Glutamatergic neuron (in vitro differentiated cells): ENCODE measurements at regions not wholly inside any gene's neighbourhood (a gene's known extent, or its start where the extent isn't known, plus 50 kb on each side); places are given as distances from the start of the nearest gene placed in this dataset.

Experiments
- DNase-seq: peaks from one replicate; pipeline ENCODE4 v3.0.0; 2022
- H3K27ac Mint-ChIP-seq: one replicate; pipeline ENCODE4 v1.8.0; 2020; ENCODE audit warnings: mild to moderate bottlenecking, mixed read lengths, inconsistent platforms; ENCODE audit not compliant: unreplicated experiment
- H3K27me3 Mint-ChIP-seq: one replicate; pipeline ENCODE4 v1.8.0; 2020; ENCODE audit warnings: mild to moderate bottlenecking, moderate library complexity, mixed read lengths, inconsistent platforms; ENCODE audit not compliant: unreplicated experiment
- H3K36me3 Mint-ChIP-seq: one replicate; pipeline ENCODE4 v1.8.0; 2020; ENCODE audit warnings: mild to moderate bottlenecking, mixed read lengths, inconsistent platforms; ENCODE audit not compliant: unreplicated experiment
- H3K4me1 Mint-ChIP-seq: one replicate; pipeline ENCODE4 v1.8.0; 2020; ENCODE audit warnings: mild to moderate bottlenecking, low read depth, mixed read lengths, inconsistent platforms; ENCODE audit not compliant: unreplicated experiment
- H3K4me3 Mint-ChIP-seq: one replicate; pipeline ENCODE4 v1.8.0; 2020; ENCODE audit warnings: mild to moderate bottlenecking, mixed read lengths, inconsistent platforms; ENCODE audit not compliant: unreplicated experiment
- H3K9me3 Mint-ChIP-seq: one replicate; pipeline ENCODE4 v1.8.0; 2020; ENCODE audit warnings: mild to moderate bottlenecking, moderate library complexity, mixed read lengths, inconsistent platforms; ENCODE audit not compliant: unreplicated experiment
- TF ChIP-seq, protein P1 (sequence below): fragments of 200-600 bp; sonication (generic); IDR thresholded peaks from one replicate; pipeline ENCODE4 v1.5.0; 2021; ENCODE audit not compliant: partially characterized antibody, unreplicated experiment

DNA sequence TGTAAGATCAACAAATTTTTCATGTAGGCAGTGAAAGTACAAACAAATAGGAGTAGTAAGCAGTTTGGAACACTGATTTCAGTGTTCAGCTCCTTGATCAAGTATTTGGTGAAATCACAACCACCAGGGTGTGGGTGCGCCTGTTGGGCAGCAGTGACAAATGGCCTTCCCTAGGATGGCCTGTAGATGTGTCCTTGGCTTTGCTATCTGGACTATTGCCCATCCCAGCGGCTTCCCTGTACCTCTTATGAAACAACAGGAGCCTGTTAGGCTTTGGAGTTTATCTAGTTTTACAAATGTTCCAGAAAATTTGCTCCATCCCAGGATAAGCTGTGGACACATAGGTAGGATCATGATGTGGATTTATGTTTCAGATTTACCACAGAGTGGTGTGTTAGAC lies 216.8 kb upstream of the FAT1 start:
- H3K4me1 Mint-ChIP-seq, result peaks cover 5% of the 10 kb centered on the region
- no peaks in the 10 kb centered on the region for H3K36me3 Mint-ChIP-seq
- H3K27ac Mint-ChIP-seq, result no peak overlapping the region
- TF ChIP-seq, protein P1, sequence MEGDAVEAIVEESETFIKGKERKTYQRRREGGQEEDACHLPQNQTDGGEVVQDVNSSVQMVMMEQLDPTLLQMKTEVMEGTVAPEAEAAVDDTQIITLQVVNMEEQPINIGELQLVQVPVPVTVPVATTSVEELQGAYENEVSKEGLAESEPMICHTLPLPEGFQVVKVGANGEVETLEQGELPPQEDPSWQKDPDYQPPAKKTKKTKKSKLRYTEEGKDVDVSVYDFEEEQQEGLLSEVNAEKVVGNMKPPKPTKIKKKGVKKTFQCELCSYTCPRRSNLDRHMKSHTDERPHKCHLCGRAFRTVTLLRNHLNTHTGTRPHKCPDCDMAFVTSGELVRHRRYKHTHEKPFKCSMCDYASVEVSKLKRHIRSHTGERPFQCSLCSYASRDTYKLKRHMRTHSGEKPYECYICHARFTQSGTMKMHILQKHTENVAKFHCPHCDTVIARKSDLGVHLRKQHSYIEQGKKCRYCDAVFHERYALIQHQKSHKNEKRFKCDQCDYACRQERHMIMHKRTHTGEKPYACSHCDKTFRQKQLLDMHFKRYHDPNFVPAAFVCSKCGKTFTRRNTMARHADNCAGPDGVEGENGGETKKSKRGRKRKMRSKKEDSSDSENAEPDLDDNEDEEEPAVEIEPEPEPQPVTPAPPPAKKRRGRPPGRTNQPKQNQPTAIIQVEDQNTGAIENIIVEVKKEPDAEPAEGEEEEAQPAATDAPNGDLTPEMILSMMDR, result no peak
- H3K27me3 Mint-ChIP-seq, result no peaks in the 10 kb centered on the region
- no peaks in the 10 kb centered on the region for H3K9me3 Mint-ChIP-seq
- DNase-seq, result no peak
- H3K4me3 Mint-ChIP-seq, result no peak overlapping the region

DNA sequence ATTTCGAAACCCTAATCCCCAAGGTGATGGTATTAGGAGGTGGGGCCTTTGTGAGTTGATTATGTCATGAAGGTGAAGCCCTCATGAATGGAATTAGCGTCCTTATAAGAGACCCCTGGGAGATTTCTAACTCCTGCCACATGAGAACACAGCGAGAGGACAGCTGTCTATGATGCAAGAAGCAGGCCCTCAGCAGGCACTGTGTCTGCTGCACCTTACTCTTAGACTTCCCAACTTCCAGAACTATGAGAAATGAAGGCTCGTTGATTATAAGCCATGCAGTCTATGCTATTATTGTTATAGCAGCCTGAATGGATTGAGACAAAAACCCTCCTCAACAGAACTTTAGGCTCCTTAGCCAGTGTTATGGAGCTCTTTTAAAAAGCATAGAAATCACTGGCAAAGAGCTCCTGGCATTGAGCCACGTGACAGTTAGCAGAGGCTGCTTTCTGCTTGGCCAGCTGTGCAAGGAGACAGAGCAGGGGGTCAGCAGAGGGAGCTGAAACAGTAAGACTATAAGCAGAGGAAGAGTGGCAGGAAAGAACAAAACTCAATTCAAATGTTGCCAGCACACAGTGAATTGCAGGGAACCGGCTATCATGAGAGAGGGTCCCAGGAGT lies 219.2 kb upstream of the FAT1 start:
- Mint-ChIP-seq H3K36me3 (no peaks in the 10 kb centered on the region), H3K4me1 (peaks cover 5% of the 10 kb centered on the region), H3K27me3 (peaks cover 2% of the 10 kb centered on the region), H3K9me3 (no peaks in the 10 kb centered on the region), H3K4me3 (no peak overlapping the region), H3K27ac (no peak overlapping the region)
- TF ChIP-seq, protein P1, result no peak
- DNase-seq, result no peak

DNA sequence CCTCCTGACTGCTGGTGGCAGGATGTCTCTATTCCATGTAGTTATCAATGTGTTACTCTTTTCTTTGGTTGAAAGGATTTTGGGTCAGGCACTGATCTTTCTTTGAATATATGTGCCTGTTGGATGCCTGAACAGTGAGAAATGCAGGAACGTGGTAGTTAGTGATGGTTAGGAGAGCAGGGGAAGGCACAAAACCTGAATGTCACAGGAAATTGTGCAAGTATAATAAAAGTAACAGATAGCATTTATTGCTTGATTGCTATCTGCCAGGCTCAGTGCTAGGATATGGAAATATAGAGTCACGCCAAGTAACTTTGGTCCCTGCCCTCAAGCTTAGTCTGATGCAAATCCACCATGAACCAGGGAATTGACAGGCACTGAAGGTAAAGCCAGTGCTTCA lies 219.8 kb upstream of the FAT1 start:
- TF ChIP-seq, protein P1, result no peak
- no peak overlapping the region for H3K4me3 Mint-ChIP-seq
- no peak for DNase-seq
- no peaks in the 10 kb centered on the region for H3K9me3 Mint-ChIP-seq
- peaks cover 6% of the 10 kb centered on the region for H3K4me1 Mint-ChIP-seq
- no peak overlapping the region for H3K27ac Mint-ChIP-seq
- H3K36me3 Mint-ChIP-seq, result no peaks in the 10 kb centered on the region
- peaks cover 2% of the 10 kb centered on the region for H3K27me3 Mint-ChIP-seq

DNA sequence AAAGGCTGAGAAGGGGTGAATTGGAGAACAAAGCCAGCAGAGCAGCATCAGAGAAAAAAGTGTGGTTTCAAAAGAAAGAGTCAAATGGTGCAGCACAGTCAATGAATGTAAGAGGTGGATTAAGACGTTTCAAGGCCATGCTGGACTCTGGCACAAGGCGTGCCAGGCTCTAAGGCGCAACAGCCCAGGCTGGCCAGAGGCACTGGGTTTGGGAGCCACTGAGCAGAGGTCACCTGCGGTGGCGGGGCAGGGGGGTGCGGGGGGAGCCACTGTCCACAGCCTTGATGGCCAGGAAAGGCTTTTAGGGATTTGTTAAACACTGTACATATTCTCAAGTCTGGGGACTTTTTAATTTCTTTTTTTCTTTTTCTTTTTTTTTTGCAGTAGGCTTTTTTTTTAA lies 222.5 kb upstream of the FAT1 start:
- Mint-ChIP-seq H3K36me3 (no peaks in the 10 kb centered on the region), H3K4me3 (no peak overlapping the region), H3K27me3 (peaks cover 2% of the 10 kb centered on the region), H3K27ac (no peak overlapping the region), H3K4me1 (peaks cover 9% of the 10 kb centered on the region), H3K9me3 (no peaks in the 10 kb centered on the region)
- TF ChIP-seq, protein P1, result no peak
- DNase-seq, result no peak

DNA sequence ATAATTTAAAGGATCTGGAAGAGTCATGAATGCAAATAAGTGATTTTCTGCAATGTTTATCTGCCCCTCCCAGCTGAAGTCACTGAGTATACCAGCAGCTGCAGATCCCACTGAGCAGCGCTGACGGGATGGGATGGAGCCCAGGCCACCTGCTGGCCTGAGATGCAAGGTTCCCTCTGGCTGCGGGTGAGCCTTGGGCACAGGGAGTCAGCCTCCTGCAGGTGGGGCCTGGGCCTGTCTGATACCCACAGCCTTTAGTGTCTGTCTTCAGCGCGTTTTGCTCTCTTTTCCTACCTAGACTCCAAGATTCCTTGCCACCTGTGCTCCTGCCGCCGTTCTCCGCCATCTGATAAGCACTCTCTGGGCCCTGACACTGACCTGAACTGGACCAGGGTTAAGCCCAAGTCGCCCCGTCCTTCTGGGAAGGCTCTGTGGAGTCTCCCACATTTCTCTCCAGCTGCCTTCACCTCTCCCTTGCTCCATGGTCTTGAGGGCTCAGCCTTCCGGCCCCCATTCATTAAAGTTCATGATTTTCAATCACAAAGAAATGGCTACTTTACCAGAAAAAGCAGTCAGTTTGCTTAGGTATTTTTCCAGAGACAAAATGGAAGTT lies 223.1 kb upstream of the FAT1 start:
- no peaks in the 10 kb centered on the region for H3K36me3 Mint-ChIP-seq
- peak; percentile 65 for DNase-seq
- peaks cover 9% of the 10 kb centered on the region for H3K4me1 Mint-ChIP-seq
- H3K27ac Mint-ChIP-seq, result no peak overlapping the region
- peaks cover 2% of the 10 kb centered on the region for H3K27me3 Mint-ChIP-seq
- TF ChIP-seq, protein P1, result peak; percentile 54
- no peak overlapping the region for H3K4me3 Mint-ChIP-seq
- H3K9me3 Mint-ChIP-seq, result no peaks in the 10 kb centered on the region
